IMR-90 (cell line): ENCODE measurements at regions not wholly inside any gene's neighbourhood (a gene's known extent, or its start where the extent isn't known, plus 50 kb on each side); places are given as distances from the start of the nearest gene placed in this dataset.

Experiments used
- ATAC-seq: fragments of 200-7000 bp; cut with Tn5 transposase; 2 replicates; pipeline ENCODE4 v1.9.1; 2020; ENCODE audit warnings: low read depth, mild to moderate bottlenecking, moderate library complexity
- BruUV-seq: library from RNA; stranded (reverse); fragments of 400-500 nt; replicated peaks from 2 replicates; lab custom pipeline; 2021; lab: Mats Ljungman, UMichigan
- CTCF ChIA-PET: fragments of 300-600 bp; formaldehyde crosslinking; extraction: SDS; loops from one replicate; lab custom pipeline; 2021; ENCODE audit warnings: antibody characterized with exemption; lab: Yijun Ruan, JAX
- POLR2A ChIA-PET: fragments of 300-600 bp; sonication (Branson Sonifier 250); formaldehyde crosslinking; loops from one replicate; lab custom pipeline; 2022; ENCODE audit warnings: antibody characterized with exemption; ENCODE audit not compliant: unreplicated experiment; lab: Charles Lee
- DNase-seq: peaks from one replicate; pipeline ENCODE4 v3.0.0; 2013
- H2AFZ ChIP-seq: replicated peaks from 2 replicates; pipeline ENCODE3; 2013; ENCODE audit warnings: low read length, mild to moderate bottlenecking; ENCODE audit not compliant: poor library complexity
- H2AK5ac ChIP-seq: 2 replicates; pipeline ENCODE4 v1.6.1; 2013; ENCODE audit warnings: low read depth, low read length, inconsistent platforms
- H2AK9ac ChIP-seq: replicated peaks from 2 replicates; pipeline ENCODE3; 2013; ENCODE audit warnings: mild to moderate bottlenecking, low read depth, low read length, moderate library complexity; ENCODE audit not compliant: poor library complexity
- H2BK120ac ChIP-seq: 2 replicates; pipeline ENCODE4 v1.6.1; 2013; ENCODE audit warnings: low read depth, low read length, inconsistent platforms
- H2BK15ac ChIP-seq: 3 replicates; pipeline ENCODE4 v1.6.1; 2013; ENCODE audit warnings: low read depth, low read length, inconsistent platforms
- H2BK20ac ChIP-seq: 2 replicates; pipeline ENCODE4 v1.6.1; 2013; ENCODE audit warnings: low read depth, mild to moderate bottlenecking, inconsistent platforms, low read length, moderate library complexity
- H2BK5ac ChIP-seq: 2 replicates; pipeline ENCODE4 v1.6.1; 2013; ENCODE audit warnings: mild to moderate bottlenecking, low read depth, low read length, inconsistent platforms; ENCODE audit not compliant: poor library complexity, severe bottlenecking
- H3K14ac ChIP-seq: replicated peaks from 2 replicates; pipeline ENCODE4 v1.6.1; 2013; ENCODE audit warnings: low read depth, low read length, inconsistent platforms
- H3K18ac ChIP-seq: 2 replicates; pipeline ENCODE4 v1.6.1; 2013; ENCODE audit warnings: low read depth, low read length, control low read depth
- H3K23ac ChIP-seq: 2 replicates; pipeline ENCODE4 v1.6.1; 2013; ENCODE audit warnings: low read depth, low read length, inconsistent platforms
- H3K27ac ChIP-seq: 2 replicates; pipeline ENCODE4 v1.5.1; 2013; ENCODE audit warnings: mild to moderate bottlenecking, control low read depth, low read length; ENCODE audit not compliant: insufficient read depth
- H3K27me3 ChIP-seq: 2 replicates; pipeline ENCODE4 v1.6.1; 2013; ENCODE audit warnings: low read length; ENCODE audit not compliant: control insufficient read depth, insufficient read depth
- H3K36me3 ChIP-seq: 2 replicates; pipeline ENCODE4 v1.6.1; 2013; ENCODE audit warnings: low read length, mixed read lengths; ENCODE audit not compliant: control insufficient read depth, insufficient read depth
- H3K4ac ChIP-seq: 2 replicates; pipeline ENCODE4 v1.6.1; 2013; ENCODE audit warnings: low read depth, low read length, inconsistent platforms
- H3K4me1 ChIP-seq: 2 replicates; pipeline ENCODE4 v1.6.1; 2013; ENCODE audit warnings: low read length, mixed read lengths; ENCODE audit not compliant: control insufficient read depth, insufficient read depth
- H3K4me2 ChIP-seq: 2 replicates; pipeline ENCODE4 v1.6.1; 2013; ENCODE audit warnings: low read depth, mild to moderate bottlenecking, control low read depth, low read length, moderate library complexity
- H3K4me3 ChIP-seq: 2 replicates; pipeline ENCODE4 v1.5.1; 2013; ENCODE audit warnings: low read depth, mild to moderate bottlenecking, control low read depth, low read length, moderate library complexity; ENCODE audit not compliant: insufficient read depth
- H3K56ac ChIP-seq: 2 replicates; pipeline ENCODE4 v1.6.1; 2013; ENCODE audit warnings: low read length, inconsistent platforms; ENCODE audit not compliant: insufficient read depth; ENCODE audit errors: extremely low read depth
- H3K79me1 ChIP-seq, 2 experiments: 2 replicates each; pipeline ENCODE4 v1.6.1; 2013; ENCODE audit warnings: low read length in 2 of 2, inconsistent platforms in 1 of 2, low read depth in 1 of 2
- H3K9ac ChIP-seq: 2 replicates; pipeline ENCODE4 v1.6.1; 2013; ENCODE audit warnings: low read depth, low read length, control low read depth
- H3K9me1 ChIP-seq: 2 replicates; pipeline ENCODE4 v1.6.1; 2013; ENCODE audit warnings: low read length, inconsistent platforms; ENCODE audit not compliant: insufficient read depth
- H3K9me3 ChIP-seq: 2 replicates; pipeline ENCODE4 v1.6.1; 2013; ENCODE audit warnings: low read length; ENCODE audit not compliant: control insufficient read depth, insufficient read depth
- H4K20me1 ChIP-seq: 2 replicates; pipeline ENCODE4 v1.6.1; 2013; ENCODE audit warnings: low read length, inconsistent platforms; ENCODE audit not compliant: insufficient read depth
- H4K5ac ChIP-seq: 2 replicates; pipeline ENCODE4 v1.6.1; 2013; ENCODE audit warnings: mild to moderate bottlenecking, low read depth, low read length, control low read depth
- H4K8ac ChIP-seq, 2 experiments: 2 replicates each; pipeline ENCODE4 v1.6.1; 2013; ENCODE audit warnings: low read depth in 2 of 2, low read length in 2 of 2, control low read depth in 1 of 2, inconsistent platforms in 1 of 2
- H4K91ac ChIP-seq: 2 replicates; pipeline ENCODE4 v1.6.1; 2013; ENCODE audit warnings: low read depth, low read length, inconsistent platforms; ENCODE audit not compliant: insufficient read depth
- BHLHE40 ChIP-seq: fragments of 150-350 bp; IDR thresholded peaks from 2 replicates; pipeline ENCODE4 v1.6.1; 2016; ENCODE audit warnings: mild to moderate bottlenecking, low read depth, low read length
- CEBPB ChIP-seq: IDR thresholded peaks from 2 replicates; pipeline ENCODE4 v1.6.1; 2012; ENCODE audit warnings: low read depth, low read length, improper control_type of control experiment
- CHD1 ChIP-seq: IDR thresholded peaks from 2 replicates; pipeline ENCODE4 v1.6.1; 2012; ENCODE audit warnings: low read depth, low read length, improper control_type of control experiment
- CTCF ChIP-seq: conservative IDR thresholded peaks from 2 replicates; pipeline ENCODE4 v1.5.1; 2012; ENCODE audit warnings: mild to moderate bottlenecking, low read depth, low read length, improper control_type of control experiment
- ELK1 ChIP-seq: fragments of 150-350 bp; IDR thresholded peaks from 2 replicates; pipeline ENCODE4 v1.6.1; 2016; ENCODE audit warnings: low read depth, mild to moderate bottlenecking, low read length, moderate library complexity, borderline replicate concordance
- FOS ChIP-seq: fragments of 150-350 bp; IDR thresholded peaks from 2 replicates; pipeline ENCODE4 v1.6.1; 2016; ENCODE audit warnings: low read depth, low read length
- MAZ ChIP-seq: IDR thresholded peaks from 2 replicates; pipeline ENCODE4 v1.6.1; 2012; ENCODE audit warnings: low read depth, mild to moderate bottlenecking, low read length, improper control_type of control experiment, moderate library complexity, borderline replicate concordance
- MXI1 ChIP-seq: IDR thresholded peaks from 2 replicates; pipeline ENCODE4 v1.6.1; 2012; ENCODE audit warnings: low read depth, mild to moderate bottlenecking, low read length, moderate library complexity, borderline replicate concordance
- NFE2L2 ChIP-seq: fragments of 150-350 bp; IDR thresholded peaks from 2 replicates; pipeline ENCODE4 v1.6.1; 2016; ENCODE audit warnings: low read depth, mild to moderate bottlenecking, low read length
- POLR2A ChIP-seq: IDR thresholded peaks from 2 replicates; pipeline ENCODE4 v1.6.1; 2012; ENCODE audit warnings: mild to moderate bottlenecking, low read depth, low read length
- RAD21 ChIP-seq: IDR thresholded peaks from 2 replicates; pipeline ENCODE4 v1.6.1; 2012; ENCODE audit warnings: low read length, improper control_type of control experiment
- RCOR1 ChIP-seq: IDR thresholded peaks from 2 replicates; pipeline ENCODE4 v1.6.1; 2012; ENCODE audit warnings: mild to moderate bottlenecking, low read length, improper control_type of control experiment; ENCODE audit not compliant: insufficient replicate concordance
- RFX5 ChIP-seq: IDR thresholded peaks from 2 replicates; pipeline ENCODE4 v1.8.0; 2012; ENCODE audit warnings: low read depth, mild to moderate bottlenecking, low read length, moderate library complexity
- USF2 ChIP-seq: fragments of 150-350 bp; IDR thresholded peaks from 2 replicates; pipeline ENCODE4 v1.6.1; 2017; ENCODE audit warnings: mild to moderate bottlenecking, antibody characterized with exemption, low read length, low read depth
- dilution Hi-C: fragments of 300-500 bp; cut with HindIII; formaldehyde crosslinking; loops from one replicate; pipeline ENCODE4 v1.14.3; 2018; ENCODE audit warnings: low sequenced_read_pairs; ENCODE audit not compliant: unreplicated experiment
- in situ Hi-C: fragments of 300-500 bp; cut with MboI; formaldehyde crosslinking; loops from 3 replicates; pipeline ENCODE4 v1.14.3; 2019; ENCODE audit warnings: low sequenced_read_pairs, inconsistent platforms, mixed read lengths
- intact Hi-C: fragments of 100-400 bp; cut with micrococcal nuclease; formaldehyde crosslinking; loops from 2 replicates; pipeline ENCODE4 v1.10.0; 2022

GRCh38 chr9:115507148-115507547 is 389.2 kb upstream of the TNC start:
- Histone ChIP-seq H3K79me1 (no peaks in the 10 kb centered on the region), H2BK120ac (no peak overlapping the region), H2AK5ac (no peak overlapping the region), H4K8ac (no peak overlapping the region), H3K4me2 (no peak overlapping the region), H3K9me1 (no peaks in the 10 kb centered on the region), H2AK9ac (no peak overlapping the region), H3K9me3 (no peaks in the 10 kb centered on the region), H3K23ac (no peak overlapping the region), H2BK5ac (no peak overlapping the region), H4K20me1 (no peaks in the 10 kb centered on the region), H3K4me1 (no peaks in the 10 kb centered on the region), H2BK20ac (no peak overlapping the region), H3K36me3 (no peaks in the 10 kb centered on the region), H3K14ac (no peak overlapping the region), H2BK15ac (no peak overlapping the region), H2AFZ (no peak overlapping the region), H4K91ac (no peak overlapping the region), H3K18ac (peak overlapping the region; percentile 39; the same call in 1 of the 2 replicates), H3K9ac (no peak overlapping the region), H3K27me3 (no peaks in the 10 kb centered on the region), H3K56ac (no peak overlapping the region), H3K4ac (no peak overlapping the region), H4K5ac (no peak overlapping the region), H3K4me3 (no peak overlapping the region), H3K27ac (no peak overlapping the region)
- DNase-seq (no peak), ATAC-seq (no peak)
- dilution Hi-C loops (no loop called here), in situ Hi-C loops (loop anchor here (25.0 kb wide), 1 partner anchor 1070 kb away; no protein-coding TSS in a partner anchor), intact Hi-C loops (no loop called here)
- ChIA-PET POLR2A (no interaction called here), CTCF (no interaction called here)
- BruUV-seq = no TSS peak
- no peak for TF ChIP-seq MXI1
- TF ChIP-seq BHLHE40 = no peak
- no peak for TF ChIP-seq CTCF
- no peak for TF ChIP-seq RAD21
- TF ChIP-seq POLR2A = no peak
- TF ChIP-seq CEBPB = no peak
- no peak for TF ChIP-seq FOS
- no peak for TF ChIP-seq CHD1
- no peak for TF ChIP-seq RCOR1
- no peak for TF ChIP-seq USF2
- TF ChIP-seq MAZ = no peak
- TF ChIP-seq ELK1 = no peak
- no peak for TF ChIP-seq NFE2L2
- no peak for TF ChIP-seq RFX5
